Activated CD8-positive, alpha-beta T cell treated with anti-CD3 and anti-CD28 coated beads for 36 hours (primary cell): ENCODE measurements at regions not wholly inside any gene's neighbourhood (a gene's known extent, or its start where the extent isn't known, plus 50 kb on each side); places are given as distances from the start of the nearest gene placed in this dataset.
A peak's percentile ranks its signal among the peaks of the same experiment; 100 is the strongest.

Source experiments
- ATAC-seq: fragments of 200-7000 bp; cut with Tn5 transposase; one replicate; pipeline ENCODE4 v1.10.0; 2021; ENCODE audit warnings: mild to moderate bottlenecking, moderate library complexity
- CTCF ChIA-PET: fragments of 350-600 bp; sonication (Branson Sonifier 250); formaldehyde crosslinking; loops from one replicate; lab custom pipeline; 2021; ENCODE audit warnings: antibody characterized with exemption; lab: Charles Lee
- POLR2A ChIA-PET: fragments of 350-600 bp; sonication (Branson Sonifier 250); formaldehyde crosslinking; loops from one replicate; lab custom pipeline; 2021; ENCODE audit warnings: antibody characterized with exemption; lab: Charles Lee
- DNase-seq: peaks from one replicate; pipeline ENCODE4 v3.0.0-alpha.2; 2020
- H3K27ac Mint-ChIP-seq: one replicate; pipeline ENCODE4 v1.8.0; 2021; ENCODE audit warnings: mild to moderate bottlenecking, mixed read lengths
- H3K27me3 Mint-ChIP-seq: one replicate; pipeline ENCODE4 v1.8.0; 2021; ENCODE audit warnings: mixed read lengths
- H3K36me3 Mint-ChIP-seq: one replicate; pipeline ENCODE4 v1.8.0; 2021; ENCODE audit warnings: low read depth, mixed read lengths
- H3K4me1 Mint-ChIP-seq: one replicate; pipeline ENCODE4 v1.8.0; 2021; ENCODE audit warnings: low read depth, mixed read lengths
- H3K4me3 Mint-ChIP-seq: one replicate; pipeline ENCODE4 v1.8.0; 2021; ENCODE audit warnings: mild to moderate bottlenecking, moderate library complexity, mixed read lengths
- H3K9me3 Mint-ChIP-seq: one replicate; pipeline ENCODE4 v1.8.0; 2021; ENCODE audit warnings: mixed read lengths
- intact Hi-C: fragments of 100-400 bp; cut with micrococcal nuclease; formaldehyde crosslinking; loops from one replicate; pipeline ENCODE4 v1.10.0; 2022
- TF ChIP-seq, protein P1 (sequence below): fragments of 200-600 bp; IDR thresholded peaks from one replicate; pipeline ENCODE4 v1.8.0; 2022; ENCODE audit warnings: antibody characterized with exemption, mild to moderate bottlenecking

DNA sequence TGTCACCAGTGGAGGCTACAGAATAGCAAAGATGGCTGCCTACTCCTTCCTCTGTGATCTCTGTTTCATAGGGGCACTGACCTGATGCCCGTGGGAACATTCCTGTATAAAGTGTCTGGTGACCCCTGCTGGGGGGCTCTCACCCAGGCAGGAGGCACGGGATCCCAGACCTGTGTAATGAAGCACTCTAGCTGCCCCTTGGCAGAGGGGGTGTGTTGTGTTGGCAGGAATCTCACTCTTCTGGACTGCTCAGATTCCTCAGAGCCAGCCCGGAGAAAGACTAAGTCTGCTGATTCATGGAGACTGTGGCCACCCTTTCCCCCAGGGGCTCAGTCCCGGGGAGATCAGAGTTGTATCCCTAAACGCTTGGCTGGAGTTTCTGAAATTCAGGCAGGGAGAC is 648.3 kb downstream of the SPRY1 start:
- ChIA-PET POLR2A (no interaction called here), CTCF (no interaction called here)
- ATAC-seq: no peak
- no peaks in the 10 kb centered on the region for H3K27me3 Mint-ChIP-seq
- DNase-seq: peak; percentile 3
- H3K36me3 Mint-ChIP-seq: no peaks in the 10 kb centered on the region
- H3K9me3 Mint-ChIP-seq: no peaks in the 10 kb centered on the region
- H3K4me1 Mint-ChIP-seq: no peaks in the 10 kb centered on the region
- TF ChIP-seq, protein P1, sequence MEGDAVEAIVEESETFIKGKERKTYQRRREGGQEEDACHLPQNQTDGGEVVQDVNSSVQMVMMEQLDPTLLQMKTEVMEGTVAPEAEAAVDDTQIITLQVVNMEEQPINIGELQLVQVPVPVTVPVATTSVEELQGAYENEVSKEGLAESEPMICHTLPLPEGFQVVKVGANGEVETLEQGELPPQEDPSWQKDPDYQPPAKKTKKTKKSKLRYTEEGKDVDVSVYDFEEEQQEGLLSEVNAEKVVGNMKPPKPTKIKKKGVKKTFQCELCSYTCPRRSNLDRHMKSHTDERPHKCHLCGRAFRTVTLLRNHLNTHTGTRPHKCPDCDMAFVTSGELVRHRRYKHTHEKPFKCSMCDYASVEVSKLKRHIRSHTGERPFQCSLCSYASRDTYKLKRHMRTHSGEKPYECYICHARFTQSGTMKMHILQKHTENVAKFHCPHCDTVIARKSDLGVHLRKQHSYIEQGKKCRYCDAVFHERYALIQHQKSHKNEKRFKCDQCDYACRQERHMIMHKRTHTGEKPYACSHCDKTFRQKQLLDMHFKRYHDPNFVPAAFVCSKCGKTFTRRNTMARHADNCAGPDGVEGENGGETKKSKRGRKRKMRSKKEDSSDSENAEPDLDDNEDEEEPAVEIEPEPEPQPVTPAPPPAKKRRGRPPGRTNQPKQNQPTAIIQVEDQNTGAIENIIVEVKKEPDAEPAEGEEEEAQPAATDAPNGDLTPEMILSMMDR: no peak
- intact Hi-C loops: no loop called here
- H3K4me3 Mint-ChIP-seq: no peak overlapping the region
- no peak overlapping the region for H3K27ac Mint-ChIP-seq

DNA sequence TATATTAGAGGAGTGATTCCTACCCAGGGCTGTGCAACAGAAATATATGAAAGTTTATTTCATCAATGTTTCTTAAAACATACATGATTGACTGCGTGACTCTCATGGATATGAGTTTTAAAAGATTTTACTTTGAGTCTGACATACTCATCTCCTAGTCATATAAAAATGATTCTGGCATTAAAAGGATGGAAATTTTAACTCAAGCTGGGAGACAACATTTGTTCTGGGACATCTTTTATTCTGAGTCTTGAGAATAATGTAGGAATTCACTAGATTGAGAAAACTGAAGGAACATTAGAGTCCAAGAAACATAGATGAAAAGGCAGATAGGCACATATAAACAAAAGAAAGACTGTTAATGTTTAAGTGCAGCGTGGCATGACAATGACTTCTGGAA is 649.6 kb downstream of the SPRY1 start:
- H3K36me3 Mint-ChIP-seq: no peaks in the 10 kb centered on the region
- intact Hi-C loops: no loop called here
- POLR2A ChIA-PET: no interaction called here

DNA sequence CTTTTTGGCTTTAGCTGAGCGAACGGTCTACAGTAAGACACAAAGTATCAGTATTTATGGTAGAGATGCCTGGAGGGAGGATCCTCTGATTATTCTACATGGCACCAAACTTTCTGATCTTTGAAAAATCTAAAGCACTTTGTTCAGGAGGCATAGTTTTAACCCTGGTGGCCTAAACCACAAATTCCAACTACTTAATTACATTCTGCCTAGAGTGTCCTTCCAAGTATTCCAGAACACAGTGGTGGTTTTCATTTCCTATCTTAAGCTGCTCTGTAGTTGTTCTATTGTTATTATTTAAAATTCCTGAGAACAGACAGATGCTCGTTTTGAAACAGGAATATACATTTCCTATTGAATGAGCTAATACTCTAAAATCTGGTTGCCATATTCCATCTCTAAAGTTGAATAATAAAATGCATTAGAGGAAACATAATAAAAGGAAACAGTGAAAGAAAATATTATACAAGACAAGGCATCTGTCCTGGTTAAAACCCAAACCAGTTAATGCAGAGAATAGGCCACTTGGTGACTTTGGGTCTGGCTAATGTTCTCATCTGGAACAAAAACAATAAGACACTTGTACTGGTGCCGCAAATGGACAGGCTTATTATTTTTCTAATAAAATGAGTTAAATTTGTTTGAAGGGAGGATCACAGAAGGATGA is 657.4 kb downstream of the SPRY1 start:
- Mint-ChIP-seq H3K36me3 (no peaks in the 10 kb centered on the region), H3K27me3 (no peaks in the 10 kb centered on the region), H3K4me3 (no peak overlapping the region), H3K4me1 (no peaks in the 10 kb centered on the region), H3K27ac (no peak overlapping the region), H3K9me3 (no peaks in the 10 kb centered on the region)
- CTCF ChIA-PET: no interaction called here
- intact Hi-C loops: no loop called here
- DNase-seq: no peak
- ATAC-seq: no peak
- TF ChIP-seq, protein P1: no peak
- POLR2A ChIA-PET: no interaction called here

More for the DNA sequence above, 649.6 kb downstream of the SPRY1 start:
- no peaks in the 10 kb centered on the region for H3K9me3 Mint-ChIP-seq
- no peak for ATAC-seq
- no peak overlapping the region for H3K4me3 Mint-ChIP-seq
- TF ChIP-seq, protein P1: no peak
- no peak for DNase-seq
- no peak overlapping the region for H3K27ac Mint-ChIP-seq
- no peaks in the 10 kb centered on the region for H3K4me1 Mint-ChIP-seq
- no peaks in the 10 kb centered on the region for H3K27me3 Mint-ChIP-seq
- CTCF ChIA-PET: no interaction called here

DNA sequence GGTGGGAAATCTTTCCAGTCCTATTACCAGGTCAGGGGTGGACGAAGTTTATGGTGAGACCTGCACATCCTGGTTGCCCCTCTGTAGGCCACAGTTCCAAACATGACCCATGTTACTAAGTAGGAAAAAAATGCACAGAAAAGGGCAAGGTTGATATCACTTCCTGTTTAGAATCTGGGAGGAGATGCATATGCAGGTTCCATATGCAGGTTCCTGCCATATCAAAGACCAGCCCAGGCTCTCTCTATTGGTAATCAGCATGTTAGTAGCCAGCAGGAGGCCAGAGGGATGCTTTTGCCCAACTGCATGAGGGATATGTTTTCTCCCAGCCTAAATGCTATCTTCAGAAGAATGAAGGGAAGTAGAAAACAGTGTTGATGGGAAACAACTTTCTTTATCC is 657.2 kb downstream of the ANKRD50 start:
- TF ChIP-seq, protein P1: no peak
- ChIA-PET CTCF (no interaction called here), POLR2A (no interaction called here)
- intact Hi-C loops: no loop called here
- H3K4me3 Mint-ChIP-seq: no peak overlapping the region
- H3K4me1 Mint-ChIP-seq: no peaks in the 10 kb centered on the region
- H3K27me3 Mint-ChIP-seq: no peaks in the 10 kb centered on the region
- no peak for ATAC-seq
- no peaks in the 10 kb centered on the region for H3K36me3 Mint-ChIP-seq
- no peak for DNase-seq
- H3K27ac Mint-ChIP-seq: no peak overlapping the region
- H3K9me3 Mint-ChIP-seq: no peaks in the 10 kb centered on the region

DNA sequence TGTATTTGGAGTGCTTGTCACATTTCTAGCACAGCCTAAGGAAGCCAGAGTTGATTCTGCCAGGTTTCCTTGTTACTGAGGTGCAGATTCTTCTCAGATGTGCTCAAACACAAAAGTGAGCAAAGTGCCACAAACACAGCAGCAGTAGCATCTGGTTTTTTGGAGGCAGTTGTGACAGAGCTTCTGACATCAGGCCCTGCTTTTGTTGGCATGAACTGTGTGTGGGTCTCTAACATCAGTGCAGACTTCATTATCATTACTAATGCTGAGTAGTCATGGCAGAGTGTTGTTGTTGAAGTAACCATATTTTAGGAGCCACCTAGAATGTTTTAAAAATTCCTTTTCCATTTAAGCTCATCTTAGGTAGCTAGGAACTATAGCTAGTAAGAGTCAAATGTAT is 656.6 kb downstream of the ANKRD50 start:
- POLR2A ChIA-PET: no interaction called here
- CTCF ChIA-PET: no interaction called here
- no peak overlapping the region for H3K27ac Mint-ChIP-seq
- TF ChIP-seq, protein P1: no peak
- peaks cover 2% of the 10 kb centered on the region for H3K27me3 Mint-ChIP-seq
- no peaks in the 10 kb centered on the region for H3K4me1 Mint-ChIP-seq
- intact Hi-C loops: no loop called here
- no peak for ATAC-seq
- DNase-seq: no peak
- H3K4me3 Mint-ChIP-seq: no peak overlapping the region
- no peaks in the 10 kb centered on the region for H3K9me3 Mint-ChIP-seq
- H3K36me3 Mint-ChIP-seq: no peaks in the 10 kb centered on the region
